ENCODE measurements at regions not wholly inside any gene's neighbourhood (a gene's known extent, or its start where the extent isn't known, plus 50 kb on each side); places are given as distances from the start of the nearest gene placed in this dataset.
A peak's percentile ranks its signal among the peaks of the same experiment; 100 is the strongest.

GRCh38 chr7:131688738-131689661 is 132.6 kb upstream of the PODXL start:
- H3K27me3 Mint-ChIP-seq (ENCODE audit: low read depth), result peaks cover 6% of the 10 kb centered on the region
- no peaks in the 10 kb centered on the region for H3K9me3 Mint-ChIP-seq
- peak; percentile 91 for DNase-seq (ENCODE audit: low spot score)
- ATAC-seq, result peak; percentile 80
- peak; percentile 98 for TF ChIP-seq CTCF (IDR thresholded peaks at IDR 0.05)
- TF ChIP-seq ZNF121 (CRISPR knock-in tag; IDR thresholded peaks at IDR 0.05), result peak; percentile 76
- no peak for TF ChIP-seq CREM (CRISPR knock-in tag; IDR thresholded peaks at IDR 0.05)
- 0 out of 2 replicates have a peak, but pooled peaks have one; percentile 28 for TF ChIP-seq ZNF423 (CRISPR knock-in tag; IDR thresholded peaks at IDR 0.05)
- no peak overlapping the region for H3K27ac Mint-ChIP-seq
- ChIA-PET POLR2A (interaction anchor here (1.4 kb wide), 1 partner anchor 256 kb away, joined by 3 read pairs; no protein-coding TSS in a partner anchor), CTCF (interaction anchor here (0.6 to 6.2 kb wide), 86 partner anchors 10 to 892 kb away, joined by 3 to 124 read pairs (median 5); no protein-coding TSS in a partner anchor)
- H3K4me3 Mint-ChIP-seq, result no peak overlapping the region
- no peaks in the 10 kb centered on the region for H3K36me3 Mint-ChIP-seq
- H3K4me1 Mint-ChIP-seq, result peaks cover 13% of the 10 kb centered on the region

- peaks cover under 1% of the 10 kb centered on the region; the same call in 1 of the 2 replicates for H3K9me3 Mint-ChIP-seq
- ChIA-PET POLR2A (interaction anchor here (0.6 kb wide), 1 partner anchor 24 kb away, joined by 5 read pairs; no protein-coding TSS in a partner anchor), CTCF (interaction anchor here (0.5 to 6.2 kb wide), 3 partner anchors 171 to 564 kb away, joined by 3 to 124 read pairs (median 3); no protein-coding TSS in a partner anchor)
- DNase-seq (ENCODE audit: low spot score) (no peak), ATAC-seq (no peak)
- no peak overlapping the region for H3K27ac Mint-ChIP-seq
- TF ChIP-seq AR (CRISPR knock-in tag; IDR thresholded peaks at IDR 0.05), result no peak
- peaks cover 2% of the 10 kb centered on the region for H3K27me3 Mint-ChIP-seq (ENCODE audit: low read depth)
- H3K36me3 Mint-ChIP-seq, result no peaks in the 10 kb centered on the region
- peaks cover 13% of the 10 kb centered on the region for H3K4me1 Mint-ChIP-seq
- H3K4me3 Mint-ChIP-seq, result no peak overlapping the region
Measured at GRCh38 chr7:131687296-131687695, 130.9 kb upstream of the PODXL start.

- H3K36me3 Mint-ChIP-seq, result no peaks in the 10 kb centered on the region
- H3K27ac Mint-ChIP-seq, result no peak overlapping the region
- POLR2A ChIA-PET, result no interaction called here
- CTCF ChIA-PET, result interaction anchor here (0.5 to 1.5 kb wide), 4 partner anchors 172 to 632 kb away, joined by 3 to 7 read pairs (median 3); no protein-coding TSS in a partner anchor
- peaks cover 8% of the 10 kb centered on the region for H3K4me1 Mint-ChIP-seq
- no peak overlapping the region for H3K4me3 Mint-ChIP-seq
- no peak for DNase-seq (ENCODE audit: low spot score)
- H3K9me3 Mint-ChIP-seq, result peaks cover 5% of the 10 kb centered on the region
- no peak for ATAC-seq
- H3K27me3 Mint-ChIP-seq (ENCODE audit: low read depth), result no peaks in the 10 kb centered on the region; the same call in 1 of the 2 replicates
- TF ChIP-seq ZBTB43 (CRISPR knock-in tag; IDR thresholded peaks at IDR 0.05) (no peak), TP53 (CRISPR knock-in tag; IDR thresholded peaks at IDR 0.05) (no peak)
Measured at GRCh38 chr7:131686833-131687232, 130.4 kb upstream of the PODXL start.

- Mint-ChIP-seq H3K27me3 (ENCODE audit: low read depth) (no peaks in the 10 kb centered on the region; the same call in 1 of the 2 replicates), H3K27ac (no peak overlapping the region), H3K4me1 (no peaks in the 10 kb centered on the region), H3K9me3 (peaks cover 17% of the 10 kb centered on the region), H3K36me3 (peaks cover 8% of the 10 kb centered on the region; the same call in 1 of the 2 replicates), H3K4me3 (no peak overlapping the region)
- TF ChIP-seq ARID4B (CRISPR knock-in tag; IDR thresholded peaks at IDR 0.05; ENCODE audit: borderline replicate concordance), result no peak
- no peak for TF ChIP-seq IRF2 (CRISPR knock-in tag; IDR thresholded peaks at IDR 0.05; ENCODE audit: borderline replicate concordance, low read depth)
- ATAC-seq, result no peak
- no peak for DNase-seq (ENCODE audit: low spot score)
- ChIA-PET CTCF (no interaction called here), POLR2A (no interaction called here)
Measured at GRCh38 chr7:131683536-131684125, 127.2 kb upstream of the PODXL start.
